ENCODE measurements at regions not wholly inside any gene's neighbourhood (a gene's known extent, or its start where the extent isn't known, plus 50 kb on each side); places are given as distances from the start of the nearest gene placed in this dataset.
"Not testable (repeated sequence)": the region's sequence is repeated elsewhere in the genome, so short reads cannot be mapped to it uniquely, and the experiment has no call there.

DNA sequence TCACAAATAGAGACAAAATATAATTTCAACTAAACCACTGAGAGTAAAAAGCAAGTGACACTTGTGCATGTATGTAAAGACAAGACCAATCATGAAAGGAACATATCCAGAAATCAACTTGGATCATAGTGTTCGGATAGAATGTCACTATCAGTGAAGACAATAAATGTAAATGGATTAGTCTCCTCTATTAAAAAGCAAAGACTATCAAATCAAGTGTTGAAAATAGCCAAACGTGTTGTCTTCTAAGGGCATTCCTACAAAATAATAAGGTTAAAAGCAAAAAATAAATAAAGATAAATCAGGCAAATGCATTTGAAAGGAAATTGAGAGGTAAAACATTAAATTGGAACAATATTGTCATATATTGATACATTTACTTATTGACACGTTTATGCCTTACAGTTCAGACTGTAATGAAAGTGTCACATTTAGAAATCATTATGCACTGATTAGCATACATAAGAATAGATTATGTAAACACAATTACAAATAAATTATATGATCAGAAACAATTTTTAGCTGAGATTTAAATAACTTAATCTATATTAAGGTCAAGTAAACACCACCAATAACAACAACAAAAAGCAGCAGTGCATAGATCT is 1100.1 kb downstream of the BRD1 start:
- DNase-seq (ENCODE audit: low read depth) = no peak

DNA sequence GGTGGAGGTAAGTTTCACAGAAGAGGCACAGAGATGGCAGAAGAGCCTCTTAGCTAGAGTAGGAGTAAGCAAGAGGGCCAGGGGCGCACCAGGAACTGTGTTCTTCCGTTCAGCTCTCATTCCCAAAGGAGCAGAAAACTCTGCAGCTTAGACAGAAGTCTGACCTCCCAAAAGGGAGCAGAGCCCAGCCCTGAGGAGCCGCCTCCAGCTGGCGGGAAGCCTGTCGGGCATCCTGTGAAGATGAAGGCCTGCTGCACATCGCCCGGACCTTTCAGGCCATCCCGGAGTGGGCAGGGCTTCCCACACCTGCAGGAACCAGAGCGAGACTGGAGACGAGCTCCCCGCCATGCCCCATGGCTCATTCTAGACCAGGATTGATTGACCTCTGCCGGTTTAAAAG is 1102.8 kb downstream of the BRD1 start:
- no peak for DNase-seq (ENCODE audit: low read depth)

DNA sequence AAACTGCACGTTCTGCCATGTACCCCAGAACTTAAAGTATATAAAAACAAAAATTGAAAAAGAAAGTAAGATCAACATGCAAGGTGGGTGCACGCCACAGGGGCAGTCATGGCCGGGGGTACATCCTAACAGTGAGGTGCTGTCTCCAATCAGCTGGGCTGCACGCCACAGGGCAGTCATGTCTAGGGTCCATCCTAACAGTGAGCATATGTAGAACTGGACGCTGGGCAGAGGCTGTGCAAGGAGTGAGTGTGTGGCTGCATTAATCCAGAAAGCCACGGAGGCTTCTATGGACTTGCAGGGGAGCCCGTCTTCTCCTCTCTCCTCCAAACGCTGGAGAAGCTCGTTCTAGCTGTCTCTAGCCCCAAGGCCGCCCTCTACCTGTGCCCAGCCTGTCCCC is 1105.0 kb downstream of the BRD1 start:
- DNase-seq (ENCODE audit: low read depth) = no peak

DNA sequence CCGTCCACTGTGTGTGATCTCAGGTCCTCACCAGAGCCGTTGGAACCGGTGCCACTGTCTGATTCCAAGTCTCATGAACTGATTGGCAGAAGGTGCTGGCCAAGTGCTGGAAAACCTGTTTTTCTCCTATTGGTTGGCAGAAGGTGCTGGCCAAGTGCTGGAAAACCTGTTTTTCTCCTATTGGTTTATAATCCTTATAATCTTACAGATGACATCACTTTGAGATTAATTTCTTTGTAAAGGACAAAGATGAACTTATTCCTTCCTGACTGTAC is 1106.3 kb downstream of the BRD1 start:
- no peak for DNase-seq (ENCODE audit: low read depth)

DNA sequence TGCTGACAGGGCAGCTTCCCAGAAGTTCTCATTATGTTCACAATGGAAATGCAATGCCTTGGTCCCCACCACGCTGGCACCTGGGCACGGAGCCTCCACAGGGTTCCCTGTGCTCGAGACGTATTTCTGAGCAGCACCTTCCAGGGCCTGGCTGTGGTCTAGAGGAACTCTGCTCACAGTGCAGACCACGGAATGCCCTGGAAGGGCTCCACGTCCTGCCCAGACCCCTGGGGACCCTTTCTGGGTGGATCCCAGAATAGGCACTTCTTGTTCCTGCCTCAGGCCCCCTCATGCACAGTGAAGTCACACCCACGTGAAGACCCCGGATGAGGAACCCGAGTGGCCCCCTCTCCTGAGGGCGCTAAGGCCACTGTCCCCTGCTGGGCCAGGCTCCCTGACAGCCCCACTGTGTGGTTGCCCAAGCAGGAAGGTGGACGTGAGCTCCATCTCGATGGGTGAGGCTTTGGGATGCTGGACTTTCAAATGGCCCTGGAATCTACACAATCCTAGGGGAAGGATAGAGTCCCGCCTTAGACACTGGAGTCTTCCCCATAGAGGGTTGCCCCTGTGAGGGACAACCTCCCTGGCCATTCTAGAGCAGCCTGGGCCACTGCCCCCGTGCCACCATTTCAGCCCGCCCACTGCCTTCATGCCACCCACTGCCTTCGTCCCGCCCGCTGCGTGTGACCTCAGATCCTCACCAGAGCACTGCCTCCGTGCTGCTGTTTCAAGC is 1106.8 kb downstream of the BRD1 start:
- no peak for DNase-seq (ENCODE audit: low read depth)

DNA sequence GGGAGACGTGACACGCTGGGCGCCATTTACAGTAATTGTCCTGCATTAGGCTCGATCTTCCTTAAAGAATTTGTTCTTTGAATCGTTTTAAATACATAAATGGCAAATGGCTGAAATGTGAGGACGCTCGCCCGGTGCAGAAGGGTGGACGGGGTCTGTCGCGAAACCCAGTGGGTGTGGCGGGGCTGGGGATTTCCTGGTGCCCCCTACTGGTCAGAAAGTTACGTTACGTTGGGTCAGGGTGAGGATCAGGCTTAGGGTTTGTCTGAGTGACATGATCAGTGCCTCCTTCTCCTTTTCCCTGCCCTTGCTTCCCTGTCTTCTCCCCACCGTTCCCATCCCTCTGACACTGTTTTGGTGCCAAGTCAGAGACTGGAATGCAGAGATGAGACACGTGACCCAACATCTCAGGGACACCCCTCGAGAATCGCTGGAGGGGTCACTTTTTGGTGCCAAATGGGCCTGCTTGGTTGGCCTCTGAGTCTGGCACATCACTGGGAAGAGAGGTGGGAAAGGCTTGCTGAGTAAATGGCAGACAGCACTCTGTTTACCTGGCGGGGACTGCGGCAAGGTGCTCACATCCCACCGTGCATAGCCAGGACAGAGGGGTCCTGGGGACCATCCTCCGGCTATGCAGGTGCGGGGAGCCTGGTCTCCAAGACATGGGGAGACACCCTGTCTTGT is 1107.6 kb downstream of the BRD1 start:
- DNase-seq (ENCODE audit: low read depth) = no peak

DNA sequence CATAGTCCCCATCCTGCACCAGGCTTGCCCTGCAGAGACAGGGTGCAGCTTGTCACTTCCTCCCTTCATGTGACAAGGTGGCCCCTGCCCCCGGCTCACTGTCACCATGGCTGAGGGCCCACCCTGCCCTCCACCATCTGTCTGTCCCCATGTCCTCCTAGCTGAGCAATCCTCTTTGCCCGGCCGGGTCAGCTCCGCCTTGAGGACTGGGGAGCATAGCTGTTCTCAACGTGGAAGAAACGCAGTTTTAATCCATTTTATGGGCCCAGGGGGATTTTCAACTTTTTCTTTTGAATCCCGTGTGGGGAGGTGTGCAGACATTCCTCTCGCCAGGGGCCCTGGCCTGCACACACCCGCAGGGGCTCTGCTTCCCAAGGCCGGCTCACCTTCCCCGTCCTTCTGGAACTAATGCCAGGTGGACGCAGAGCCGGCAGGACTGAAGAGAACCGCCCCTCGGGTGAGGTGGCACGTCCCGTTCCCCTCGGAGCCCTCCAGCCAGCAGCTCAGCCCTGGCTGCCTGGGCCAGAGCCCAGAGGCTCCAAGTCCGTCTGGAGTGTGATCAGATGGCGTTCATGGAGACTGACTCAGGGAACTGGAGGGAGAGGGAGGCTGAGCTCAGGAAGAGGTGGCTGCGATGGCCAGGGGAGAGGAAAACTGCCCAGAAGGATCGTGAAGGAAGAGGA is 1108.7 kb downstream of the BRD1 start:
- DNase-seq (ENCODE audit: low read depth) = no peak

DNA sequence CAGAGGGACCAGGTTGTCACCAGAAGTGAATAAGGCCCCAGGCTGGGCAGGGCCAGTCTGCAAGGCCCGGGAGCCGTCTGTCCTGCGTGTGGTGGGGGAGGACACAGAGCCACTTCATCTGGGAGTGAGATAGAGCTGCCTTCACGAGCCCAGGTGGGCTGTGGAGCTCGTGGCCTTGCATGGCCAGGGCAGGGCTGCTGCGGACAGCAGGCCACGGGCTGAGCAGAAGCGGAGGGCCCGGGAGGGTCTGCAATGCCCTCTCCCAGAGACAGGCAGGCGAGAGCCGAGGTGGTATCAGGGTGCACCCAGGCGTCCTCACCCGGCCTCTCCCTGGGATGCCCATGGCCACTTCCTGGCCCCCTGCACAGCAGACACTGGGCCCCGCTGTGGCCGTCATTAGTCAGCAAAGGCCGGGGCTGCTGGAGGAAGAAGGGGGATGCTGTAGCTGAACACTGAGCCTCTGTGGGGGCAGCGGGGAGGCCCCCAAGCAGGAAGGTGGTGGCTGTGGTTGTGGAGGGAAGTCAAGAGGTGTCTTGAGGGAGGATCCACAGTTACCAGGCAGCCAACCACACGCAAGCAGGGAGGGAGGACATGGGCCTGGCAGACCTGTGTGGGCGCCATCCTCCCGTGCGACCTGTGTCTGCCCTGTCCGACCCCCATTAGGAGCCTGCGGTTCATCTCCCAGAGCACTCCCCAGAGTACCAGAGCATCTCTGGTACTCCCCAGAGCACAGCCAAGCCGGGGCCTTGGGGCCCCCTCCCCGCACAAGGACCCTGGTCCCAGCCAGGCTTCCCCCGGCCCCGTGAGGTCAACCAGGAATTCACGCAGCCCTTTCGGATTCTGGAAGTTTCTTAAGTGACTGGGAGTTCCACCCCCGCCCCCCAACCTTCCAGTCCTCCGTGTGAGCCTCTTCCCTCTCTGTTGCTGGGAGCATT is 1109.5 kb downstream of the BRD1 start:
- no peak for DNase-seq (ENCODE audit: low read depth)

DNA sequence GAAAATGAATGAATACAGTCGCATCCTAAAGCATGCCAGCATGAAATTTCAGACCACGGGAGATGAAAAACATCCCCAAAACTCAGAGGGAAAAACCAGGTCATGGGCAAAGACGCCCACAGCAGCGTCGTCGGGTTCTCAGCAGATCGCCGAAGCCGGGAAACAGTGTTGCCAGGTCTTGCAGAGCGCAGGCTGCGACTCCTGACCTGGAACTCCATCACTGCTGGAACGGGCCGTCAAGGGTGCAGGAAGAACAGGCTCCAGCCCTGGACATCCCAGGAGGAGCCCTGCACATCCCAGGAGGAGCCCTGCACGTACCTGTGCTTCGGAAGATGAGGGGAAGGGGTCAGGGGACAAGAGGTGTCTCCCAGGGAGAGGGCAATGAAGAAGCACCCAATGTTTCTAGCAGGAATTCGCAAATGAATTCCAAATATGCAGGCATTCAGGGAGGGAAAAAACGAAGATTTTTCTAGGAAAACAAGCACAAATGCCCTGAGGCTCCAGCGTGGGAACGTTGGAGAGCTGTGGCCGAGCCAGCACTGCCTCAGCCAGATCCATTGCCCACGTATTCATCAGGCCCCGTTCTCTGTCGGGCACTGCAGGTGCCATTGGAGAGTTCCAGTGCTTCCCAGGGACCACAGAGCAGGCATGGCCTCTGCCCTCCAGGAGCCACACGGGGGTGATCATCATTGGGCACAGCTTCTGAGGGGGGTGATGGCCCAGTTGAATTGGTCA is 1110.4 kb downstream of the BRD1 start:
- DNase-seq (ENCODE audit: low read depth) = no peak

DNA sequence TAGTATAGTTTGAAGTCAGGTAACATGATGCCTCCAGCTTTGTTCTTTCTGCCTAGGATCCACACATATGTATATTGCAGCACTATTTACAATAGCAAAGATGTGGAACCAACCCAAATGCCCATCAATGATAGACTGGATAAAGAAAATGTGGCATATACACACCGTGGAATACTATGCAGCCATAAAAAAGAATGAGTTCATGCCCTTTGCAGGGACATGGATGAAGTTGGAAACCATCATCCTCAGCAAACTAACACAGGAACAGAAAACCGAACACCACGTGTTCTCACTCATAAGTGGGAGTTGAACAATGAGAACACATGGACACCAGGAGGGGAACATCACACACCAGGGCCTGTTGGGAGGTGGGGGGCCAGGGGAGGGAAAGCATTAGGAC is 1111.5 kb downstream of the BRD1 start:
- DNase-seq (ENCODE audit: low read depth) = not testable (repeated sequence)

DNA sequence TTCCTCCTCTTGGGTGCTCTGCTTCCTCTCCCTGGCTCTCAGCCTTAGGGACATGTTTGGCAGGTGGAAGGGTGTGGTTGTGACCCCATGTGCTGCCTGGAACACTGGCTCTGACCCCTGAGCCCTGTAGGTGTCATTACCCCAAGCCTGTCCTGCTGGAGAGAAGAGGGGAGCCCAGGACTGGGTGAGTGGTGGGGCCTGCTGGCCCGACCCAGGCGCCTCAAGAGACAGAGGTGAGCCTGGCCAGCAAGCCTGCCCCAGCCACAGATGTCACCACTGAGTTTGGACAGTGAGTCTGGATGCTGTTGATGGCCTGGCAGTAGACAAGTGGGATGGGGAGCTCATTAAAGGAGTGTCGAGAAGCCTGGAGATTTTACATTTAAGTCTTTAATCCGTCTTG is 1112.2 kb downstream of the BRD1 start:
- no peak for DNase-seq (ENCODE audit: low read depth)

DNA sequence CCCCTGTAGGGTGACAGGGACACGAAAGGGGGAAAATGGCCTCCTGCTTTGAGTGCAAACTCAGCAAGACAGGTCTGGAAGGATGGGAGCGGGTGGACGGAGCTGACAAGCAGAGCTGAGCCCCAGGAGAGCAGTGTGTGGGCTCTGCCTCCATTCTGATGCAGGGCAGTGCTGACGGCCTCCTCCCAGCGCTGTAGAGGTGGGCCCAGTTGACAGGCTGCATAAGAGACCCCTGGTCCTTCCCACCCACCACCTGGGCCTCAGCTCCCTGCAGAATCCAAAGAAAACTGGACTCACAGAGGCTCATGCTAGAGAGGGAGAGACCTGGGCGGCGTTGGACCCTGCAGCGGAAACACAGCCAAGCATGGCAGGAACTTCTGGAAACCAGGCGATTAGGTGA is 1113.4 kb downstream of the BRD1 start:
- DNase-seq (ENCODE audit: low read depth) = no peak

DNA sequence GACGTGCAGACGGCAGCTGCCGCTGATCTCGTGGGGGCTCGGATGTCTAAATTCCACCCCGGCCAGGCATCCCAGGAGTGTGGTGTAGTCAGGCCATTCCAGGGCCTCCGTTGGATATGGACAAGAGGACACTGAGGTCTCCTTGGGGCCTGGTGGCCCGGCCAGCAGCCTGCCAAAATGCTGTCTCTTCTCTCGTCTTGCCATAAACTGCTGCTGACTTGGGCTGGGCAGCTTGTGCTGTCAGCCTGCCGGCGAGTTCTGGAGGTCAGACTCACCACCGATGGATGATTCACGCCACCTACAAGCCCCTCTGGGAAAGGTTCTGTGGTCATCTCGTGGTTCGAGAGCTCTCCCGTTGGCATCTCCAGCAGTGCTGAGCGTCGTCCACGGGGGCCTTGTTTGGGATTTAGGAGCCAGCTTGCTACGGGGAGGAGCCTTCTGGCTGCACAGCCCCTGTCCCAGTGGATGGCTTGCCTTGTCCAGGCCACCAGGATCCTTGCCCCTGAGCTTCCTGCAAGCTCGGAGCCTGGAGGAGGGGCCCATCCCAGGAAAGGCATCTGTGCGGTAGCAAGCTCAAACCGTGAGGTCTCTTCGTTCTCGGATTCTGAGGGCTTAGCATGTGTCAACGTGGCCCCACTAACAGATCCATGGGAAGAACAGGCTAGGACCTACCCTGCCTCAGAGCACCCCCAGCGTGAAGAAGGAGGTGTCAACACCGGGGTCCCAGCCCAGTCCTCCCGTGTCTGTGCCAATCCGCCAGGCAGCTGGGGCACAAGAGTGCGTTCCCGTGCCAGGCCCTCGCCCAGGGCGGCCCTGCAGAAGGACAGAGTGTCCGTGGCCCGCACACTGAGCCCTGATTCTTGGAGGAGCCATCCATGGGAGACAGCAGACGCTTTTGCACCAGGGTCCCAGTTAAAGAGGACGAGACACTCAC is 1114.1 kb downstream of the BRD1 start:
- DNase-seq (ENCODE audit: low read depth) = no peak

DNA sequence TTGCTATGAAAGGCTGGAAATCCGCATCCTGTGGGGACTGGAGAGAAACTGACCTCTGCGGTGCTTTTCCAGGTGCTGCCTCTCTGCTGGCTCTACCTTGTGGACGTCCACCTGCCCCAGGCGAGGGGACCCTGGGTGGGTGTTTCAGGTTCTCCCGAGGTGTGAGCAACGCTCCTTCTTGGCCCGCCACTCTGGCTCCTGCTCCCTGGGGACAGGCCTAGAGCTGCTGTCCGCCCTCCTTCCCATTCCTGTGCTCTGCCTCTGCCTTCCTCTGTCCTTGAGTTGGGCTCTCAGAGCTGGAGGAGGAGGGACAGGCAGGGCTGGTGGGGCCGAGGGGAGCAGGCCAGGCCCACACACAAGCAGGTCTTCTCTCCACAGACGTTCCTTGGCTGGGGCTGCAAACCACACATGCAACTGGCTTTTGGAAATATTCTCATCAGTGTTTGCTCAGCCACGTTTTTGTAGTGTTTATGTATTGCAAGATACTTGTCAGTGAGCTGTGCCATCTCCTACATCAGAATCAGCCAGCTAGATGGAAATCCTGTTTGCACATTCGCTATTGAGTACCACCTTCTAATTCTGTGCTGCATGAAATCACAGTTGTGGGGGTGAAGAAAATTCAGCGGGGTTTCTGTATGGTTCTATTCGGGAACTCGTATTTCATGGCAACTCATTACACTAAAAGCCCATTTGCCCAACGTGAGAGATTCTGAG is 1115.0 kb downstream of the BRD1 start:
- DNase-seq (ENCODE audit: low read depth) = no peak

DNA sequence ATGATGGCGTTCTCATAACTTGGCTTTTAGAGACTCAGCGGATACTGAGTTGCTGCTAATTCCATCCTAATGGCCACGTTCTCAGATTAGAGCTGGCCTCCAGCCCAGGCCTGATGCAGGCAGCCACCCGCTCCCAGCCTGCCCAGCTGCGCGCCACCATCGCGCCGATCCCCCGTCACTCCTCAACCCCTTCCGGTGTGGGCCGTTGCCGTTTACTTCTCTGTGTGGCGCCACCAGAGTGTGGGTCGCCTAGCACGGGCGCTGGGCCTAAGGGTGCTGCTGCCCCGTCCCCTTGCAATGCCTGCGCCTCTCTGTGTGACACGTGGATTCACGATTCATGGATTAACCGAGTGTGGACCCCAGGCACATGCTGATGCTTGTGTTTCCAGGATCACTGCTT is 1116.0 kb downstream of the BRD1 start:
- DNase-seq (ENCODE audit: low read depth) = no peak

DNA sequence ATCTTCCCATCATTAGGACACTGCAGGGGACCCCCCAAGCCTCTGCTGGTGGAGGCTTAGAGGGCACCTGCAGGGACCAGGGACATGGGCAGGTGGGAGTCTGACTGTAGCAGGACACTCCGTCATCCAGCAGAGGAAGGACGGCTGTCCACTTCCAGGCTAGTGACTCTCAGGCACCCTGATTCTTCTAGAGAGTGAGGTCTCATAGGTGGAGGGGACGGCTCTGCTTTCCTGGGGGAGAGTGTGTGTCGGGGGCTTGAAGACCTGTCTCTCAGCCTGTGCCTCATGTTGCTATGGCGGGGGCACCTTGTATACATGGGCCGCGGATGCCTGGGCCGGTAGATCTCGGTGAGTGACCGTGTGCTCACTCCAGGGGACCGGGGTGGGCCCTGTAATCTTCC is 1116.6 kb downstream of the BRD1 start:
- DNase-seq (ENCODE audit: low read depth) = no peak

DNA sequence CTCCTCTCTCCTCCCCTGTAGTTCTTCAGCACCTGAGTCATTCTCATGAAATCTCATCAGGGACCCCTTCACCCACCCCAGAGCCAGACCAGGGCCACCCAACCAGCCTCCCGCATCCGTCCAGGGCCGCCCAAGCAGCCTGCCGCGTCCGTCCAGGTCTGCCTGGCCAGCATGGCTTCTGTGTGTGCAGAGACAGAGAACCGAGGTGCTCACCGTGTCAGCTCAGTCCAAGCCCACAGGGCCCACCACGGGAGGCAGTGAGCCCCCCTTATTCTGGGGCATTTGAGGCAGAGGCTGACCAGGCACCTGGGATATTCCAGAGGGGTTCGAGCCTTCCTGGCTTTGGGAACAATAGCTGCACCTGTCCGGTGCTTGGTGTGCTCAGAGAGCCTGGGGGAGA is 1117.3 kb downstream of the BRD1 start:
- DNase-seq (ENCODE audit: low read depth) = no peak

DNA sequence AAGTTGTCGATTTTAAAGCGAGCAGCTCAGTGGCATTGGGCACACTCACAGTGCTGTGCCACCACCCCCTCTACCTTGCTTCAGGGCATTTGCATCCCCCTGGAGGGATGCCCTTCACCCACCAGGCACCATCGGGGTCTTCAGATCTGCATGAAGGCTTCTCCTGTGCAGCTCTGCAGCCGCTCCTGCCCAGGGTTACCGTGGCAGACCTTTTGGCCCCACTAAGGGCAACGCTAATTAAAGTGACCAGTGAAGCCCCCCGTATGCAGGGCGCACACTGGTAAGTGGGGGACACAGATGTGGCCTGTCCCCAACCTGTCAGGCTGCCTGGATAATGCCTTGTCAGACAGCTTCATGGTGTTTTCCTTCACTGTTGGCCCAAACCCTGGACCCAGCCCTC is 1117.7 kb downstream of the BRD1 start:
- DNase-seq (ENCODE audit: low read depth) = no peak

DNA sequence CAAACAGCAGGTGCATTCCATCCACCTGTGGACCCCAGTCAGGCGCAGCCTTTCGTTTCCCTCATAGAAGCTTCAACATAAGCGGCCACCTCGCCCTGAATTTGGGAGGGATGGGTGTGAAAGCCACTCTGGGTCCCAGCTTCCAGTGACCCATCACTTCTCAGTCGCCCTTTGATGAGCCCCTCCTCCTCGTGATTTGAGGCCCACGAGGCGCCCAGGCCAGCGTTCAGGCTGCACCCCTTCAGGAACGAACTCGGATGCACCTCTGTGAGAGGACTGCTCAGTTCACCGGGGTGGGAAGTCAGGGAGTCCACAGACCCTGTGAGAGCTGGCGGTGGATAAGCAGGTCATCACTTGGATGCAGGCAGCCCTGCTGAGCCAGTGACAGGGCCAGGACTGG is 1118.2 kb downstream of the BRD1 start:
- DNase-seq (ENCODE audit: low read depth) = no peak

Data from activated T-helper 1 cell treated with Interleukin-2 at 50 U/mL for 16 hours (primary cell).